GM12872 (cell line): ENCODE measurements at regions not wholly inside any gene's neighbourhood (a gene's known extent, or its start where the extent isn't known, plus 50 kb on each side); places are given as distances from the start of the nearest gene placed in this dataset.

ENCODE experiments used
- CTCF ChIP-seq: IDR thresholded peaks from 3 replicates; pipeline ENCODE4 v1.5.1; 2011; ENCODE audit warnings: low read depth, mild to moderate bottlenecking, low read length, moderate library complexity; ENCODE audit not compliant: insufficient read depth

GRCh38 chr12:73947326-73948026 lies 590.2 kb upstream of the ATXN7L3B start:
- no peak for TF ChIP-seq CTCF

- TF ChIP-seq CTCF = no peak
These were observed 587.1 kb upstream of the ATXN7L3B start for GRCh38 chr12:73950507-73950906.

- TF ChIP-seq CTCF = no peak
These were observed 585.5 kb upstream of the ATXN7L3B start for GRCh38 chr12:73951956-73952703.

- TF ChIP-seq CTCF = no peak
These were observed 573.0 kb upstream of the ATXN7L3B start for GRCh38 chr12:73964641-73965040.

- TF ChIP-seq CTCF = no peak
These were observed 564.1 kb upstream of the ATXN7L3B start for GRCh38 chr12:73973486-73973885.

GRCh38 chr12:73984552-73984951 lies 553.1 kb upstream of the ATXN7L3B start:
- no peak for TF ChIP-seq CTCF

- TF ChIP-seq CTCF = no peak
These were observed 546.5 kb upstream of the ATXN7L3B start for GRCh38 chr12:73991138-73991537.
